ENCODE measurements at regions not wholly inside any gene's neighbourhood (a gene's known extent, or its start where the extent isn't known, plus 50 kb on each side); places are given as distances from the start of the nearest gene placed in this dataset.

DNA sequence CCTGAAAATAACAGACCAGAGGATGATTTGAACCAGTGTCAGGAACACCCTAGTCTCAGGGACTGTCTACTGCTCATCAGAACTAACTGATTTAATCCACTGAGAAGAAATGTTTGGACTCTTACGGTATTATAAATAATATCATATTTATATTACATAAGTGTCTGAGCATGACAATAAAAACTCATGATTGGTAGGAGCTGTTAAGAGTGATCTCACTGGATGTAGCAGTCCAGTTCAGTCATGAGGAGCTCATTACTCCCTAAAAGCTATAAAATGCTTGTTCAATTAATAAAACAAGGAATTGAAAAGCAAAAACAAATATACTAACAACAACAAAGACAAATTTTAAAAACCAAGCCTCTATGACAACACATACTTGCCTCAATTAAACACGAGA is 68.8 kb upstream of the BCL9 start:
- RAD21 ChIA-PET (ENCODE audit: low non-redundant PET in 1 of 2, low total read pairs in 2 of 2, uncharacterized antibody in 2 of 2, unreplicated experiment in 2 of 2), result no interaction called here
- H3K9me3 ChIP-seq (ENCODE audit: control insufficient read depth in 1 of 2, insufficient read depth in 1 of 2, low read depth in 1 of 2, low read length in 2 of 2), result no peaks in the 10 kb centered on the region
- TF ChIP-seq SRF (IDR thresholded peaks at IDR 0.05; ENCODE audit: low read depth) (no peak), EGR1 (IDR thresholded peaks at IDR 0.05; ENCODE audit: low read depth) (no peak), ZNF274 (IDR thresholded peaks at IDR 0.05; ENCODE audit: low read depth, low read length) (no peak), EZH2phosphoT487 (IDR thresholded peaks at IDR 0.05; ENCODE audit: borderline replicate concordance) (no peak), CEBPB (IDR thresholded peaks at IDR 0.05; ENCODE audit: low read depth) (no peak), EZH2 (IDR thresholded peaks at IDR 0.05) (no peak), SP1 (IDR thresholded peaks at IDR 0.05; ENCODE audit: low read depth) (no peak), JUND (IDR thresholded peaks at IDR 0.05) (no peak)
- TF ChIP-seq, protein P1, sequence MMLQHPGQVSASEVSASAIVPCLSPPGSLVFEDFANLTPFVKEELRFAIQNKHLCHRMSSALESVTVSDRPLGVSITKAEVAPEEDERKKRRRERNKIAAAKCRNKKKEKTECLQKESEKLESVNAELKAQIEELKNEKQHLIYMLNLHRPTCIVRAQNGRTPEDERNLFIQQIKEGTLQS (IDR thresholded peaks at IDR 0.05), result no peak
- TF ChIP-seq, protein P2, sequence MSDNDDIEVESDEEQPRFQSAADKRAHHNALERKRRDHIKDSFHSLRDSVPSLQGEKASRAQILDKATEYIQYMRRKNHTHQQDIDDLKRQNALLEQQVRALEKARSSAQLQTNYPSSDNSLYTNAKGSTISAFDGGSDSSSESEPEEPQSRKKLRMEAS (IDR thresholded peaks at IDR 0.05), result no peak
- TF ChIP-seq, protein P3, sequence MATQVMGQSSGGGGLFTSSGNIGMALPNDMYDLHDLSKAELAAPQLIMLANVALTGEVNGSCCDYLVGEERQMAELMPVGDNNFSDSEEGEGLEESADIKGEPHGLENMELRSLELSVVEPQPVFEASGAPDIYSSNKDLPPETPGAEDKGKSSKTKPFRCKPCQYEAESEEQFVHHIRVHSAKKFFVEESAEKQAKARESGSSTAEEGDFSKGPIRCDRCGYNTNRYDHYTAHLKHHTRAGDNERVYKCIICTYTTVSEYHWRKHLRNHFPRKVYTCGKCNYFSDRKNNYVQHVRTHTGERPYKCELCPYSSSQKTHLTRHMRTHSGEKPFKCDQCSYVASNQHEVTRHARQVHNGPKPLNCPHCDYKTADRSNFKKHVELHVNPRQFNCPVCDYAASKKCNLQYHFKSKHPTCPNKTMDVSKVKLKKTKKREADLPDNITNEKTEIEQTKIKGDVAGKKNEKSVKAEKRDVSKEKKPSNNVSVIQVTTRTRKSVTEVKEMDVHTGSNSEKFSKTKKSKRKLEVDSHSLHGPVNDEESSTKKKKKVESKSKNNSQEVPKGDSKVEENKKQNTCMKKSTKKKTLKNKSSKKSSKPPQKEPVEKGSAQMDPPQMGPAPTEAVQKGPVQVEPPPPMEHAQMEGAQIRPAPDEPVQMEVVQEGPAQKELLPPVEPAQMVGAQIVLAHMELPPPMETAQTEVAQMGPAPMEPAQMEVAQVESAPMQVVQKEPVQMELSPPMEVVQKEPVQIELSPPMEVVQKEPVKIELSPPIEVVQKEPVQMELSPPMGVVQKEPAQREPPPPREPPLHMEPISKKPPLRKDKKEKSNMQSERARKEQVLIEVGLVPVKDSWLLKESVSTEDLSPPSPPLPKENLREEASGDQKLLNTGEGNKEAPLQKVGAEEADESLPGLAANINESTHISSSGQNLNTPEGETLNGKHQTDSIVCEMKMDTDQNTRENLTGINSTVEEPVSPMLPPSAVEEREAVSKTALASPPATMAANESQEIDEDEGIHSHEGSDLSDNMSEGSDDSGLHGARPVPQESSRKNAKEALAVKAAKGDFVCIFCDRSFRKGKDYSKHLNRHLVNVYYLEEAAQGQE (IDR thresholded peaks at IDR 0.05; ENCODE audit: low read depth), result no peak
- CTCF ChIA-PET, result no interaction called here
- DNase-seq (ENCODE audit: low read depth, low spot score) (no peak), ATAC-seq (no peak)
- H3K36me3 ChIP-seq (ENCODE audit: control insufficient read depth in 1 of 2, insufficient read depth in 2 of 2, low read length in 2 of 2), result no peaks in the 10 kb centered on the region
- H3K27me3 ChIP-seq (ENCODE audit: insufficient read depth, low read length), result no peaks in the 10 kb centered on the region
- H3K79me2 ChIP-seq (ENCODE audit: insufficient read depth, low read length), result no peaks in the 10 kb centered on the region
- H3K9ac ChIP-seq (ENCODE audit: low read length), result no peak overlapping the region
- no peaks in the 10 kb centered on the region for H4K20me1 ChIP-seq (ENCODE audit: insufficient read depth)
- intact Hi-C loops (cut with micrococcal nuclease), result no loop called here
- no peak overlapping the region for H3K27ac ChIP-seq (ENCODE audit: low read depth, low read length)
- H3K4me1 ChIP-seq (ENCODE audit: control insufficient read depth in 1 of 2, insufficient read depth in 2 of 2, low read length in 2 of 2), result no peaks in the 10 kb centered on the region
- H3K9me2 ChIP-seq (ENCODE audit: insufficient read depth), result no peaks in the 10 kb centered on the region
- no peak overlapping the region for H2AFZ ChIP-seq (ENCODE audit: low read depth, low read length, poor library complexity, severe bottlenecking)
- no peak overlapping the region for H3K4me2 ChIP-seq (ENCODE audit: low read length)
- no TSS peak for BruUV-seq (replicated peaks)
- H3K4me3 ChIP-seq (replicated peaks in 1 of 2; ENCODE audit: low read depth in 1 of 2, low read length in 2 of 2), result no peak overlapping the region
- POLR2A ChIA-PET, result no interaction called here
